ENCODE measurements at regions not wholly inside any gene's neighbourhood (a gene's known extent, or its start where the extent isn't known, plus 50 kb on each side); places are given as distances from the start of the nearest gene placed in this dataset.

GRCh38 chr3:124043023-124043422 lies 51.1 kb upstream of the ROPN1 start:
- TF ChIP-seq ZFX (IDR thresholded peaks at IDR 0.05) (no peak), CTCF (conservative IDR thresholded peaks at IDR 0.05) (no peak)
- H3K27ac ChIP-seq = no peak overlapping the region

GRCh38 chr3:124044956-124045355 lies 53.0 kb upstream of the ROPN1 start:
- no peak for TF ChIP-seq CTCF (conservative IDR thresholded peaks at IDR 0.05)
- TF ChIP-seq ZFX (IDR thresholded peaks at IDR 0.05) = no peak
- H3K27ac ChIP-seq = no peak overlapping the region

GRCh38 chr3:124048967-124049798 lies 57.3 kb upstream of the ROPN1 start:
- no peak for TF ChIP-seq ZFX (IDR thresholded peaks at IDR 0.05)
- no peak for TF ChIP-seq CTCF (conservative IDR thresholded peaks at IDR 0.05)
- no peak overlapping the region for H3K27ac ChIP-seq

- H3K27ac ChIP-seq = no peak overlapping the region
- no peak for TF ChIP-seq CTCF (conservative IDR thresholded peaks at IDR 0.05)
- TF ChIP-seq ZFX (IDR thresholded peaks at IDR 0.05) = no peak
These were observed 59.7 kb upstream of the ROPN1 start for GRCh38 chr3:124051636-124052035.

DNA sequence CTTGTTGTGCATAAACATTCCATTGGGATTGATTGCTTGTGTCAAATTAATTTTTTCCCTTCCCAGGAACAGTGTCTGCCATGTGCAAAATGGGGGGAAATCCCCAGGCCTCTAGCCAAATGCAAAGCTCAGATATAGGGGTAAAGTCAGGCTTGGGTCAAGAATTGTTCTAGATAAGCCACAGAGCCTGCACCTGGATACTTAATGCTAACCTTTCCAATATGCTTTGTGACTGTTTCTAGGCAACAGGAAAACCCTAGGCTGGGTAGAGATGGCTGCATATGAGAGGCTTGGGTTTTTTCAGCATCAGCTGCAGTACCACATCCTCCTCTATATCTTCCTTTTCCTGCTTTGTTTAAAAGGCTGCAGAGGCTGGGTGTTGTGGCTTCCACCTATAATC lies 61.9 kb upstream of the ROPN1 start:
- no peak overlapping the region for H3K27ac ChIP-seq
- no peak for TF ChIP-seq CTCF (conservative IDR thresholded peaks at IDR 0.05)
- no peak for TF ChIP-seq ZFX (IDR thresholded peaks at IDR 0.05)

GRCh38 chr3:124056846-124057245 lies 64.9 kb upstream of the ROPN1 start:
- no peak overlapping the region for H3K27ac ChIP-seq
- TF ChIP-seq ZFX (IDR thresholded peaks at IDR 0.05) (no peak), CTCF (conservative IDR thresholded peaks at IDR 0.05) (no peak)

DNA sequence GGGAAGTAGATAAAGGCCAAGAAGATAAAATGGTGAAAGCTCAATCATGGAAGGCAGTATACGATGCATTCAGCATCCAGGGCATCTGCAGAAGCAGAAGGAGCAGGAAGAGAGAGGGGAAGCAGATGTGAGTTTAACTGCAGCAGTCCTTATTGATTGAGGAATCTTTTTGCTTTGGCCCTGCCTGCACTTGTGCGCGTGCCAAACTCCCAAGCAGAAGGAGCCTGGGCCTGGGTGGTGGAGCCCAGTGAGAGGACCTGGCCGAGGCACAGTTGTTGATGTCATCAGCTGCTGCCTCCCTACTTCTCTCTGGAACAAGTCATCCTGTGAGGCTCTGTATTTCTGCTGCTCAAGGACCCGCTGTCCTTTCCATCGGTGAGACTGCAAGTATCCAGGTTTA lies 65.5 kb upstream of the ROPN1 start:
- TF ChIP-seq ZFX (IDR thresholded peaks at IDR 0.05) = no peak
- no peak for TF ChIP-seq CTCF (conservative IDR thresholded peaks at IDR 0.05)
- no peak overlapping the region for H3K27ac ChIP-seq
